H9 (cell line): ENCODE measurements at regions not wholly inside any gene's neighbourhood (a gene's known extent, or its start where the extent isn't known, plus 50 kb on each side); places are given as distances from the start of the nearest gene placed in this dataset.

ENCODE experiments used
- DNase-seq: peaks from one replicate; pipeline ENCODE4 v3.0.0-alpha.2; 2017
- H2AFZ ChIP-seq: one replicate; pipeline ENCODE4 v1.6.1; 2013; ENCODE audit warnings: mild to moderate bottlenecking, low read length, control low read depth, moderate library complexity
- H2AK5ac ChIP-seq: 2 replicates; pipeline ENCODE4 v1.6.1; 2013; ENCODE audit warnings: low read length, control low read depth, mixed read lengths; ENCODE audit not compliant: insufficient read length
- H2BK120ac ChIP-seq: one replicate; pipeline ENCODE4 v1.6.1; 2013; ENCODE audit warnings: low read depth, mild to moderate bottlenecking, low read length, control low read depth, inconsistent platforms; ENCODE audit not compliant: poor library complexity, severe bottlenecking
- H2BK12ac ChIP-seq: 2 replicates; pipeline ENCODE4 v1.6.1; 2013; ENCODE audit warnings: low read length, control low read depth, mixed read lengths, low read depth; ENCODE audit not compliant: insufficient read length
- H2BK15ac ChIP-seq: 2 replicates; pipeline ENCODE4 v1.6.1; 2013; ENCODE audit warnings: low read depth, low read length, control low read depth
- H2BK20ac ChIP-seq: one replicate; pipeline ENCODE4 v1.6.1; 2013; ENCODE audit warnings: low read depth, mild to moderate bottlenecking, low read length, control low read depth, inconsistent platforms; ENCODE audit not compliant: poor library complexity, severe bottlenecking
- H2BK5ac ChIP-seq: 2 replicates; pipeline ENCODE4 v1.6.1; 2013; ENCODE audit warnings: low read length, control low read depth, mixed read lengths; ENCODE audit not compliant: insufficient read length
- H3K14ac ChIP-seq: 2 replicates; pipeline ENCODE4 v1.6.1; 2013; ENCODE audit warnings: low read length, control low read depth; ENCODE audit not compliant: insufficient read depth
- H3K18ac ChIP-seq: 2 replicates; pipeline ENCODE4 v1.6.1; 2013; ENCODE audit warnings: low read depth, mild to moderate bottlenecking, mixed read lengths, low read length, control low read depth; ENCODE audit not compliant: insufficient read length
- H3K23ac ChIP-seq: 2 replicates; pipeline ENCODE4 v1.6.1; 2013; ENCODE audit warnings: low read length, control low read depth, mixed read lengths, low read depth; ENCODE audit not compliant: insufficient read length
- H3K23me2 ChIP-seq: 2 replicates; pipeline ENCODE4 v1.6.1; 2013; ENCODE audit warnings: low read depth, mild to moderate bottlenecking, mixed read lengths, low read length, control low read depth; ENCODE audit not compliant: insufficient read length, poor library complexity, severe bottlenecking
- H3K27ac ChIP-seq: 2 replicates; pipeline ENCODE4 v1.5.1; 2013; ENCODE audit warnings: low read length, control low read depth, mixed read lengths, low read depth; ENCODE audit not compliant: insufficient read length
- H3K27me3 ChIP-seq: 2 replicates; pipeline ENCODE4 v1.6.1; 2013; ENCODE audit warnings: low read length, control low read depth, inconsistent platforms; ENCODE audit not compliant: insufficient read depth
- H3K4ac ChIP-seq: 2 replicates; pipeline ENCODE4 v1.6.1; 2013; ENCODE audit warnings: low read depth, mild to moderate bottlenecking, control low read depth, inconsistent platforms, low read length, moderate library complexity
- H3K4me1 ChIP-seq: 2 replicates; pipeline ENCODE4 v1.6.1; 2013; ENCODE audit warnings: low read length, control low read depth, inconsistent platforms; ENCODE audit not compliant: insufficient read depth
- H3K4me2 ChIP-seq: 2 replicates; pipeline ENCODE4 v1.6.1; 2013; ENCODE audit warnings: low read length, control low read depth, mixed read lengths; ENCODE audit not compliant: insufficient read length, insufficient read depth
- H3K56ac ChIP-seq: 2 replicates; pipeline ENCODE4 v1.6.1; 2013; ENCODE audit warnings: low read depth, mild to moderate bottlenecking, mixed read lengths, low read length, control low read depth; ENCODE audit not compliant: insufficient read length
- H3K79me1 ChIP-seq: 2 replicates; pipeline ENCODE4 v1.6.1; 2013; ENCODE audit warnings: low read depth, mild to moderate bottlenecking, moderate library complexity, low read length, control low read depth, inconsistent platforms; ENCODE audit not compliant: insufficient read depth, poor library complexity, severe bottlenecking
- H3K79me2 ChIP-seq: 2 replicates; pipeline ENCODE4 v1.6.1; 2013; ENCODE audit warnings: low read length, control low read depth, inconsistent platforms; ENCODE audit not compliant: insufficient read depth
- H3K9ac ChIP-seq: 2 replicates; pipeline ENCODE4 v1.6.1; 2013; ENCODE audit warnings: low read length, control low read depth, mixed read lengths; ENCODE audit not compliant: insufficient read length; ENCODE audit errors: extremely low read depth
- H3K9me3 ChIP-seq: one replicate; pipeline ENCODE4 v1.6.1; 2013; ENCODE audit warnings: low read depth, low read length, inconsistent platforms; ENCODE audit not compliant: control insufficient read depth
- H3T11ph ChIP-seq: one replicate; pipeline ENCODE4 v1.6.1; 2013; ENCODE audit warnings: mild to moderate bottlenecking, low read length, control low read depth, inconsistent platforms
- H4K20me1 ChIP-seq: one replicate; pipeline ENCODE4 v1.6.1; 2013; ENCODE audit not compliant: control insufficient read depth, insufficient read length, insufficient read depth
- H4K5ac ChIP-seq: 2 replicates; pipeline ENCODE4 v1.6.1; 2013; ENCODE audit warnings: low read depth, mild to moderate bottlenecking, mixed read lengths, low read length, control low read depth; ENCODE audit not compliant: insufficient read length
- H4K8ac ChIP-seq: replicated peaks from 2 replicates; pipeline ENCODE4 v1.6.1; 2013; ENCODE audit warnings: low read length, control low read depth, mixed read lengths, low read depth; ENCODE audit not compliant: insufficient read length
- H4K91ac ChIP-seq: 2 replicates; pipeline ENCODE4 v1.6.1; 2013; ENCODE audit warnings: low read depth, mild to moderate bottlenecking, moderate library complexity, mixed read lengths, low read length, control low read depth; ENCODE audit not compliant: insufficient read length
- H3K27ac Mint-ChIP-seq, 3 experiments: 2 replicates in 2 of 3; 3 replicates in 1 of 3; pipeline ENCODE4 v1.8.0; 2020 to 2021; ENCODE audit warnings: mixed read lengths in 3 of 3, mild to moderate bottlenecking in 1 of 3, moderate library complexity in 1 of 3
- H3K27me3 Mint-ChIP-seq: 2 replicates; pipeline ENCODE4 v1.8.0; 2021; ENCODE audit warnings: low read depth, mild to moderate bottlenecking, moderate library complexity, mixed read lengths
- H3K36me3 Mint-ChIP-seq, 3 experiments: 2 replicates in 2 of 3; 3 replicates in 1 of 3; pipeline ENCODE4 v1.8.0; 2020 to 2021; ENCODE audit warnings: low read depth in 3 of 3, mixed read lengths in 3 of 3; ENCODE audit not compliant: insufficient read depth in 1 of 3
- H3K4me1 Mint-ChIP-seq, 2 experiments: 2 replicates each; pipeline ENCODE4 v1.8.0; 2020; ENCODE audit warnings: mixed read lengths in 2 of 2
- H3K4me3 Mint-ChIP-seq, 2 experiments: 2 replicates in 1 of 2; 3 replicates in 1 of 2; pipeline ENCODE4 v1.8.0; 2020 to 2021; ENCODE audit warnings: mild to moderate bottlenecking in 2 of 2, mixed read lengths in 2 of 2, moderate library complexity in 1 of 2
- H3K9me3 Mint-ChIP-seq, 2 experiments: 2 replicates in 1 of 2; 3 replicates in 1 of 2; pipeline ENCODE4 v1.8.0; 2020; ENCODE audit warnings: mild to moderate bottlenecking in 2 of 2, mixed read lengths in 2 of 2, moderate library complexity in 1 of 2
- CTCF ChIP-seq: fragments of 200-600 bp; sonication (generic); conservative IDR thresholded peaks from 3 replicates; pipeline ENCODE4 v1.8.0; 2021; ENCODE audit warnings: antibody characterized with exemption, mild to moderate bottlenecking
- WGBS: extraction: QIAGEN DNeasy Blood & Tissue Kit; methylation state at CpG from one replicate; pipeline ENCODE4 v1.1.7; 2013; ENCODE audit warnings: missing lambda C conversion rate, low lambda C conversion rate, mixed read lengths; ENCODE audit not compliant: insufficient read length; ENCODE audit errors: extremely low coverage; 5-methylcytosine and 5-hydroxymethylcytosine counted together

GRCh38 chr3:135349254-135349948 is 554.3 kb downstream of the EPHB1 start:
- no peak overlapping the region for H3K27ac ChIP-seq
- no peaks in the 10 kb centered on the region; the same call in 1 of the 2 replicates for H3K4me1 ChIP-seq
- H3K79me2 ChIP-seq: no peaks in the 10 kb centered on the region
- no peaks in the 10 kb centered on the region for H3K79me1 ChIP-seq
- Mint-ChIP-seq H3K4me3 (no peak overlapping the region), H3K9me3 (peaks cover 4 to 5% of the 10 kb centered on the region in 2 experiments), H3K27ac (no peak overlapping the region), H3K36me3 (peaks cover 0 to 5% (median 3%) of the 10 kb centered on the region in 3 experiments; a peak in 6 of 7 replicates), H3K27me3 (peaks cover 9% of the 10 kb centered on the region; the same call in 1 of the 2 replicates), H3K4me1 (peaks cover 6 to 13% of the 10 kb centered on the region in 2 experiments)
- H3K4ac ChIP-seq: no peak overlapping the region
- no peak overlapping the region for H3K4me2 ChIP-seq
- no peak overlapping the region for H3K18ac ChIP-seq
- H4K5ac ChIP-seq: no peak overlapping the region
- no peak for DNase-seq
- no CpG with 5 or more reads among the region's 8 CpGs for WGBS
- H4K91ac ChIP-seq: no peak overlapping the region
- no peak overlapping the region for H2BK5ac ChIP-seq
- H2AK5ac ChIP-seq: no peak overlapping the region
- H4K20me1 ChIP-seq: no peaks in the 10 kb centered on the region
- H3T11ph ChIP-seq: no peak overlapping the region
- H2AFZ ChIP-seq: no peak overlapping the region
- H4K8ac ChIP-seq: no peak overlapping the region
- no peaks in the 10 kb centered on the region for H3K23me2 ChIP-seq
- no peak overlapping the region for H2BK15ac ChIP-seq
- H3K27me3 ChIP-seq: no peaks in the 10 kb centered on the region
- H3K14ac ChIP-seq: no peak overlapping the region
- no peak overlapping the region for H2BK20ac ChIP-seq
- no peak overlapping the region for H3K9ac ChIP-seq
- H3K56ac ChIP-seq: no peak overlapping the region
- no peak overlapping the region for H3K23ac ChIP-seq
- no peak overlapping the region for H2BK120ac ChIP-seq
- H2BK12ac ChIP-seq: no peak overlapping the region
- H3K9me3 ChIP-seq: no peaks in the 10 kb centered on the region
- TF ChIP-seq CTCF: no peak
